RWPE1 (cell line): ENCODE measurements at regions not wholly inside any gene's neighbourhood (a gene's known extent, or its start where the extent isn't known, plus 50 kb on each side); places are given as distances from the start of the nearest gene placed in this dataset.

Source experiments
- CTCF ChIA-PET: fragments of 350-600 bp; sonication (Branson Sonifier 250); formaldehyde crosslinking; extraction: SDS; loops from one replicate; lab custom pipeline; 2021; lab: Yijun Ruan, JAX
- POLR2A ChIA-PET: fragments of 400-600 bp; formaldehyde crosslinking; extraction: SDS; loops from one replicate; lab custom pipeline; 2020; ENCODE audit warnings: antibody characterized with exemption; ENCODE audit not compliant: low non-redundant PET; lab: Yijun Ruan, JAX
- DNase-seq: peaks from one replicate; pipeline ENCODE4 v3.0.0; 2012; ENCODE audit warnings: low spot score
- H3K27ac ChIP-seq: fragments of 450-650 bp; 2 replicates; pipeline ENCODE4 v1.5.1; 2017
- CTCF ChIP-seq: fragments of 450-650 bp; conservative IDR thresholded peaks from 2 replicates; pipeline ENCODE4 v1.5.1; 2017; ENCODE audit warnings: low read depth, mild to moderate bottlenecking

- ChIA-PET POLR2A (no interaction called here), CTCF (interaction anchor here (0.7 kb wide), 1 partner anchor 16 kb away, joined by 3 read pairs; no protein-coding TSS in a partner anchor)
- DNase-seq = no peak
- no peak overlapping the region for H3K27ac ChIP-seq
- TF ChIP-seq CTCF = no peak
Observed at GRCh38 chr3:111438283-111438682, 103.7 kb upstream of the CD96 start.

DNA sequence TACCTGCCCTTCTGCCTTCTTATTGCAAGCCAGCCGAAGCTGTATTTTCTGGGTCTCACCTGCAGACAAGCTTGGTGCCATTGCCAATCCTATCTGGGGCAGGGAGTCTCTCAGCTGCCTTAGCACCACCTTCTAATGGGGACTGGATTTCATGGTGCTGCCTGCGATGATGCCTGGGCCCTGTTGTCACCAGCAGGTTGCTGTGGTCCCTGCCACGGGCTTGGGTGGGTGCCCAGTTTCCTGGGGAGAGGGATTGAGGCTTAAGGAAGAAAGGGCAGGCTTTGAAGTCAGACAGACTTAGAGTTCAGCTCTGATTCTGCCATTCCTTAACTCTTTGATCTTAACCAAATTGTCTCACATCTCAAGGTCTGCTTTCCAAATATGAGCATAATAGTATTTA, 87.4 kb upstream of the CD96 start:
- POLR2A ChIA-PET = no interaction called here
- CTCF ChIA-PET = interaction anchor here (0.6 kb wide), 1 partner anchor 17 kb away, joined by 3 read pairs; no protein-coding TSS in a partner anchor
- TF ChIP-seq CTCF = no peak
- DNase-seq = no peak
- no peak overlapping the region for H3K27ac ChIP-seq

- no peak overlapping the region for H3K27ac ChIP-seq
- ChIA-PET CTCF (interaction anchor here (0.7 kb wide), 1 partner anchor 173 kb away, joined by 3 read pairs; no protein-coding TSS in a partner anchor), POLR2A (no interaction called here)
- no peak for TF ChIP-seq CTCF
- DNase-seq = no peak
Observed at GRCh38 chr3:111465081-111465670, 76.8 kb upstream of the CD96 start.

GRCh38 chr3:111470032-111470431, 72.0 kb upstream of the CD96 start:
- no peak for DNase-seq
- no peak overlapping the region for H3K27ac ChIP-seq
- no peak for TF ChIP-seq CTCF
- POLR2A ChIA-PET = no interaction called here
- CTCF ChIA-PET = no interaction called here

DNA sequence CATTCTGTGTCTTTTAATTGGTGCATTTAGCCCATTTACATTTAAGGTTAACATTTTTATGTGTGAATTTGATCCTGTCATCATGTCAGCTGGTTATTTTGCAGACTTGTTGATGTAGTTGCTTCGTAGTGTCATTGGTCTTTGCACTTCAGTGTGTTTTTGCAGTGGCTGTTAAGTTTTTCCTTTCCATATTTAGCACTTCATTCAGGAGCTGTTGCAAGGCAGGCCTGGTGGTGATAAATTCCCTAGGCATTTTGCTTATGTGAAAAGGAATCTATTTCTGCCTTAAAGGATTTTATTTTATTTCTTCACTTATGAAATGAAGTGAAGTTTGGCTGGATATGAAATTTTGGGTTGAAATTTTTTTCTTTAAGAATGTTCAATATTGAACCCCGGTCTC, 70.2 kb upstream of the CD96 start:
- CTCF ChIA-PET = no interaction called here
- no peak overlapping the region for H3K27ac ChIP-seq
- POLR2A ChIA-PET = no interaction called here
- DNase-seq = no peak
- no peak for TF ChIP-seq CTCF

GRCh38 chr3:111472556-111472955, 69.4 kb upstream of the CD96 start:
- no peak overlapping the region for H3K27ac ChIP-seq
- CTCF ChIA-PET = interaction anchor here (0.5 kb wide), 1 partner anchor 1347 kb away, joined by 3 read pairs; no protein-coding TSS in a partner anchor
- TF ChIP-seq CTCF = no peak
- POLR2A ChIA-PET = no interaction called here
- no peak for DNase-seq
